ENCODE measurements at regions not wholly inside any gene's neighbourhood (a gene's known extent, or its start where the extent isn't known, plus 50 kb on each side); places are given as distances from the start of the nearest gene placed in this dataset.
"Not testable (repeated sequence)": the region's sequence is repeated elsewhere in the genome, so short reads cannot be mapped to it uniquely, and the experiment has no call there.

DNA sequence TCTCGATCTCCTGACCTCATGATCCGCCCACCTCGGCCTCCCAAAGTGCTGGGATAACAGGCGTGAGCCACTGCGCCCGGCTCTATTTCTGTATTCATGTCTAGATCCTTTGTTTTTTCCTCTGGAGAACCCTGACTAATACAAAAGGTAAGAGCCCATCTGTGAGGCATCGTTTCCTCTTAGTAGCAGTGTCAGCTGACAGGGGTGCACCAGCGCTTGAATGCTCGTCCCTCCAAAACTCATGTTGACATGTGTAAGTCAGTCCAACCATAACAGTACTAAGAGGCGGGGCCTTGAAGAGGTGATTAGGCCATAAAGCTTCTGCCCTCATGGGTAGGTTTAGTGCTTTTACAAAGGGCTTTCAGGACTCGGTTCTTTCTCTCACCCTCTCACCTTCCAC is 470.1 kb upstream of the B3GAT1 start:
- DNase-seq (ENCODE audit: low spot score) (no peak), FAIRE-seq (no peak)

DNA sequence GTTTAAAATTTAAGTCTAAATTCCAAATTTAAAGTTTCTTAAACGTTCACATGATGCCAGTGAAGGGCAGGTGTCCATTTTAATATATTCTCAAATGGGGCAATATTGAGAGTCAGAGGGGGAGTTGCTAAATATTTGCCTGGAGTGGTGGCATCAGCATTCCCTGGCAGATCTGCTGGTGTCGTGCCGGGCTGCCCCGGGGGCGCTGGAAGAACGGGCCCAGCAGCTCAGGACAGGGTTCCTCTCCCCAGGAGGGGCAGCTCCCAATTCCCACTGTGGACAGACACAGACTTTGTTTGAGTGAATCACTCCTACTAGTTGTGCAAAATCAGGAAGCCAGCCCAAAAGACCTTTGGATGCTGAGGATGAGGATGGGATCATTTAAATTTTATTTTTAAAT is 468.7 kb upstream of the B3GAT1 start:
- FAIRE-seq (no peak), DNase-seq (ENCODE audit: low spot score) (no peak)

DNA sequence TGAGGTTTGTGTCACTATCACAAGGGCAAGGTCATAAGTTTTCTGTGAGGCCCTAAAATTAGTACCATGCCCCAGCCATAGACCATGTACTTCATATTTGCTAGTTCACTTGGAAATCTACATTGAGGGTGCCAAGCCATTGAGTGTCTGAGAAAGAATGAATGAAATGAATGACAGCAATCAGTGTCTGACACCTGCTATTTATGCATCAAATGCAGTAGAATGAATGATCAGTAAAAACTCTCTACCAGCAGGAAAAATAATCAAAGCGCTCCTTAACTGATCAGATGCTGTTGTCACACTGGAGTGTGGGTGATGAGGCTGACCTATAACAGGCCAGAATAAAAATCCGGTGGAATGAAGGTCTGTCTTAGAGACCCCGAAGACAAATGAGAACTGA is 467.9 kb upstream of the B3GAT1 start:
- no peak for DNase-seq (ENCODE audit: low spot score)
- no peak for FAIRE-seq

DNA sequence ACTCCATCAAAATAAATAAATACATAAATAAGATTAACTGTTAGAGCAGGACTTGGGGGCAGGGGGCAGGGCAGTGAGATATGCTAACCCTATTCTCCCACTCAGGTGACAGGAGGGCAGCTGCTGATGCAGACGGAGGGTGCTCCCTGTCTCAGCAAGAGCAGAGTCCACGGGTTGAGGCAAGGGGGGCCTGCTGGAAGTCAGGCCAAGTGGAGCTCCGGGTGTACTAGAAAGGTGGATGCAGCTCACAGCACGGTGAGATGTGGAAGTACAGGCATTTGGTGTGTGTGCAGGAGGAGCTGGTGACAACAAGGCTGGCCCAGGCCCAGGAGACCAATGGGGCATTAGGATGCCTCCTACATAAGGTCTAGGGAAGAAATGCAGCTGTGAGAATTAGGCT is 467.3 kb upstream of the B3GAT1 start:
- FAIRE-seq = no peak
- no peak for DNase-seq (ENCODE audit: low spot score)

DNA sequence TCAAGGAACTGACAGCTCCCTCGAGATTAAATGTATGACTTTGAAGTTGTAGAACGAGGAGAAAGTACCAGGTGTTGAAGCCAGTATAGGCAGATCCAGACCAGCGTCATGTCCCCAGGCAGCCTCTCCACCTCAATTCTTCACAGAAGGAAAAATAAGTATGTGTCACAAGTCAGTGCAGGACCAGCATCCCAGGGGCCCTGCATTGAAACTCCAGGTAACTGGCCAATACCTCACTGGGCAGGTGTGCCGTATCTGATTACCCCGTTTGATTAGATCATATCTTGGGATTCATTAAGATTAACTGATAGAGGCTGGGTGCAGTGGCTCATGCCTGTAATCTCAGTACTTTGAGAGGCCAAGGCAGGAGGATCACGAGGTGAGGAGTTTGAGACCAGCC is 466.7 kb upstream of the B3GAT1 start:
- FAIRE-seq (no peak), DNase-seq (ENCODE audit: low spot score) (no peak)

DNA sequence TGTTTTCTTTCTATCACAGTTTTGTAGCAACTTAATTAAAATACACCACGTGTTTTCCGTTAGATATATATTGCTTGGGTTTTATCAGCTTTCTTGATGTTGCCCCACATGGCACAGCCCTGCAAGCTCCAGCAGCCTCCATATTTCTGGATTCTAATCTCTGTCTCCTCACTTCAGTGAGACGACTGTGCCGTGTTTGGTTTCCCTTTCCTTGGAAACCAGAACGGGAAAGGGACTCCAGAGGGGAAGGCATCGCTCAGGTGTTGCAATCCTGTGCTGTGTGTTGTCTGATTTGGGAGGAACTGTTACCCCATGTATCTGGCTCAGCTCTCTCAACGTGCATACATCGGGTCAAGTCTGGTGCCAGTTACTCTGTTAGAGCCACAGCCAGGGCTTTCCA is 464.2 kb upstream of the B3GAT1 start:
- no peak for FAIRE-seq
- DNase-seq (ENCODE audit: low spot score) = no peak

DNA sequence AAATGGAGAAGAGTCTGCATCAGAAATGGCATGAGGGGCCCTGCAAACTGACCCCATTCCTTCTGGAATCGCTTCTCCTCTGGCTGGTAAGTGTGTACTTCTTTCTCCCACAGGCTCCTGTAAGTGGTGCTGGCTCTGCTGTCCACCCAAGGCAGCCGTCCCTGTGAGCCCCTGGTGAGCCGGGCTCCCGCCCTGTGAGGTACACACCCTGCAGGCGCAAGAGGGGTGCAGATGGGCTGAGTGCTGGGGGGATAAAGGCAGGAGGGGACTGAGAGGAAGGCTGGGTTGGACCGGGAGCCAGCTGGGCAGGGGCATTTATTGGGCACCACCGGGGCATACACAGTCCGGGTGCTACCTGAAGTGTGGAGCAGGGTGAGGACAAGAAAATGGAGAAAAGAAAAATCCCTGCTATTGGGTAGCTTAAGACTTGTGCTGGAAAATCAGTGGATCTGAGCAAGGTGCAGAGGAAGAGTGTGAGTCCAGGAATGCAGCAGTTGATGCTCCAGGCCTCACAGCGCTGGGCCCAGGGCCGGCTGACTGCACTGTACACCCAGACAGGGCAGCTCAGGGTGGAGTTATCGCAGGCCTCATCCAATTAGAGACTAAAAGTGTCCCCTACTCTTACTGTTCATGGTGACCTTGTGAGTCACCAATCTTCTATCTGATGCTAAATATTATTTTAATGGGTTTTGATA is 455.1 kb upstream of the B3GAT1 start:
- FAIRE-seq = no peak
- no peak for DNase-seq (ENCODE audit: low spot score)

DNA sequence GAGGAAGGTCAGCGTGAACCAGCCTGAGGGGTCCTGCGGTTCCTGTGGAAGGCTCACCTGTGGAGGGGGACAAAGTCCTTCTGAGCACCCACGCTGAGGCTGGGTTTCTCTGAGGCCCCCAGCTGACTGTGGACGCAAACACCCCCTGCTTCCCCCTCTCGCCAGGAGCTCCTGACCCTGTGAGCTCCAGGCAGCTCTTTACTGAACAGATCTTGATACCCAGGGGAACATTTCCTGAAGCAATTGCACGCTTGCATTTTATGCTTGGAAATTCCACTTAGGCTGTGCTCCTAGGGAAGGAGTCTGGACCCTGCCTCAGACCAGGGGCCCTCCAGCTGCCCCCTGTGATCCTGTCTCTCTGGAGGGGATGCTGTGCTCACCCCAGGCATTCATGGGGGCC is 454.2 kb upstream of the B3GAT1 start:
- FAIRE-seq (no peak), DNase-seq (ENCODE audit: low spot score) (no peak)

DNA sequence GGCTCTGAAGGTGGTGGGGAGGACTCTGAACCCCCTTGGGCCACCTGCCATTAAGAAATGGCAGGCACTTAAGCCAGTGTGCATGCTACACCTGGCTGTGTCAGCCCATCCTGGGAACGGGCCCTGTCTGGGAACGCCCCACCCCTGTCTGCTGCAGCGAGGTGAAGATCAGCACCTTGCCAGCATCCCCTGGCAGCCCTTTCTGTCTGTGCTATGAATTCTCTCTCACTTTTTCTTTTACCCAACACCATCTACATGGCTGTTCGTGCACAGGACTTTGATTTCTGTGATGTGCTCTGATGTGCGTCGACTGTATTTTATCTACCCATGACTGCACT is 452.9 kb upstream of the B3GAT1 start:
- DNase-seq (ENCODE audit: low spot score) = no peak
- FAIRE-seq = no peak

DNA sequence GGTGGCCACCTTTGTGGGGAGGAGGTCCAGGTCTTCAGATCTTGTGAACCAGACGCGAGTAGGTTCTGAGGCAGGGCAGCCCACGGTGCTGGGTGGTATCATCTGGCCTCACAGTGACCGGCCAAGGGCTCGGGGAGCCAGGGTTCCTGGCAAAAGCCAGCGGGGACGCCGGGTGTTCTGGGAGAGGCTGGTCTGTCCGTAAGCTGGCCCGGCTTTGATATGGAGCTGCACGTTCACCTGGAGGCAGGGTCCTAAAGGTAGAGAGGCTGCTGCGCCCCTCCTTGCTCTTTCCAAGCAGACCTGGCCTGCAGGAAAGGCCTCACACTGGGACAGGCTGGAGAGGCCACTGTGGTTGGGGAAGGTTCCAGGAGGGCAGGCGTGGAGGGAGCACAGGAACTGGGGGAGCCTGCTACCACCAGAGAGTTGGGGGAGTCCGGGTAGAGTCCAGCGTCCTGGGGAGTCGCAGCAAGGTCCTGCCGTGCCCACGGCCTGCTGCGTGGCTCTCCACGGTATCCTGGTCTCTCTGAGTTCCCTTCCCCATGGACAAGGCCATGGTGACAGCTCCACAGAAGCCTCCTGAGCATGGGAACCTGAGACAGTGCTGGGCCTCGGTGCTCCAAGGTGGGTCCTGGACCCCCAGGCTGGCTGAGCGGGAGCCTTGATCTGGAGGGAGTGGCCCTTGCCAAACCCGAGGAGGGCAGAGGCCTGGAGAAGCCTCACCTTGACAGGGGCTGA is 452.4 kb upstream of the B3GAT1 start:
- DNase-seq (ENCODE audit: low spot score) (no peak), FAIRE-seq (no peak)

DNA sequence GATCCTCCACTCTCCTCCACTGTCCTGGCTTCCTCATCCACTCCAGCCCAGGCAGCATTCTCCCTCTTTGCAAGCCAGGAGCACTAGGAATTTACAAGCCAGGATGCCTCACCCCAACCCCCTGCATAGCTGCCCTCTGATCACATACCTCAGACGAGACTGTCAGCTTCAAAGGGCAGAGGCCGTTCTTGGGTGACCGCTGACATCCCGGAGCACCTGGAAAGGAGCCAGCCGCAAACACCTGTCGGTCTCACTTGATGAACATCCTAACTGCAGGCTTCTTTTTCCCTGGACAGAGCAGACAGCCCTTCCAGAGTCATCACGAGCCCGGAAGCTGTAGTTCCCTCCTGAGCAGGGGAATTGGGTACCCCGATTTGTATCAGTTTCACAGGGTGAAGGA is 451.3 kb upstream of the B3GAT1 start:
- no peak for DNase-seq (ENCODE audit: low spot score)
- FAIRE-seq = no peak

DNA sequence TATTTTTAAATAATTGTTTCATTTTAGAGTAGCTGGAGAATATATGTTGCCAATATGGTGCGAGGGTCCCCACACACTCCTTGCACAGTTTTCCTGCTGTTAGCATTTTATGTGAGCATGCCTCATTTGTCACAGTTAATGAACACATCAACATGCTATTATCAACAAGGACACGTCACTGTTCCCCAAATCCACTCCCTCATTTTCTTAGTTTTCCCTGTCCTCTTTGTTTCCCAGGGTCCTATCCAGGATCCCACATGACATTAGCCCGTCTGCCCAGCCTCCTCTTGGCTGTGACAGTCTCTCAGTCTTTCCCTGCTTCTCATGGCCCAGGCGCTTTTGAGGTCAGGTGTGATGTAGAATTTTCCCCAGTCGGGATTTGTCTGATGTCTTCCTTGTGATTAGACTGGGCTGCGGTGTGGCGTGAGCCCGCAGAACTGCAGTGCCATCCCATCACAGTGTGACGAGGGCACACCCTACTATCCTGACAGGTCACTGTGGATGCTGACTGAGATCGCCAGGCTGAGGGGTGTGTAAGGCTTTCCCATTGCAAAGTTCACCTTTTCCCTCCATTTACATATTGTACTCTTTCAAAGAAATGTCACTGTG is 450.6 kb upstream of the B3GAT1 start:
- DNase-seq (ENCODE audit: low spot score) (no peak), FAIRE-seq (no peak)

DNA sequence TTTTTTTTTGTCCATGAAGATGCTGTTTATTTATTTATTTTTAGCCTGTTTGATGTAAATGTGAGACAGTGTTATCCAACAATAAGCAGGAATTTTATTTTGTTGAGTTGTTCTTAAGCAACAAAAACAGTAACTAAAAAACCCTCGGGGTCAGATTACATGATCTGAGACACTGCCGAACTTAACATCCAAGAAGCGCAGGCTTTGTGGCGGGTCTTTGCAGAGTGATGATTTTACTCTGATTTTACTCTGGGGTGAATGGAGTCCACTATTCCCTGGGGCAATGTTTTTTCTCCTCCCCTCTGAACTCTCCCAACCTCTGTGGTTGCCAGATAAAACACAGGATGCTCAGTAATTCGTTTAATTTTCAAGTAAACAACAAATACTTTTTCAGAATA is 450.1 kb upstream of the B3GAT1 start:
- DNase-seq (ENCODE audit: low spot score) (no peak), FAIRE-seq (no peak)

DNA sequence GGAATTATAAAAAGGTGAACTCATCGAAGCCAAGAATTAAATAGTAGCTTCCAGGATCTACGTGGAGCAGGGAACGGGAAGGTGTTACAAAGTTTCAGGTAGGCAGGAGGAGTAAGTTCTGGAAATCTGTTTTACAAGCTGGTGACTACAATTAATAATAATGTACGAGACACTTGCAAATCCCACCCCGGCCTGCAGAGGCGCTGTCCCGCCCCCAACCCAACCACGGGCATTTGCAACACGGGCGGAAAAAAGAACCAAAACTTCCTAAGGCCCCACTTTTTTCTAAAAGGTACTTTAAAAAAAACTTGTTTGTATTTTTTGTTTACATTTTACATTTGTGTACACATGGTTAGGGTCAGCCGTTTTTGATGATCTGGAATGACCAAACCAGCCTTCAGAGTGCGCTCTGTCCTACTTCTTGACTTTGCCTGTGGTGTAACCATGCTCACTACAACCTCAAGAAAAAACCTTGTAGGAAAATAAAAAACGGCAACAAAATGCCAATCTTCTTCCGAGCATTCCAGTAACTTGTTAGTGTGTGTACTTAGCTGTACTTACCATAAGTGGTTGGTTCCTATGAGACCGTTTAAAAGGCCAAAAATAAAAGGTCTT is 449.6 kb upstream of the B3GAT1 start:
- no peak for FAIRE-seq

DNA sequence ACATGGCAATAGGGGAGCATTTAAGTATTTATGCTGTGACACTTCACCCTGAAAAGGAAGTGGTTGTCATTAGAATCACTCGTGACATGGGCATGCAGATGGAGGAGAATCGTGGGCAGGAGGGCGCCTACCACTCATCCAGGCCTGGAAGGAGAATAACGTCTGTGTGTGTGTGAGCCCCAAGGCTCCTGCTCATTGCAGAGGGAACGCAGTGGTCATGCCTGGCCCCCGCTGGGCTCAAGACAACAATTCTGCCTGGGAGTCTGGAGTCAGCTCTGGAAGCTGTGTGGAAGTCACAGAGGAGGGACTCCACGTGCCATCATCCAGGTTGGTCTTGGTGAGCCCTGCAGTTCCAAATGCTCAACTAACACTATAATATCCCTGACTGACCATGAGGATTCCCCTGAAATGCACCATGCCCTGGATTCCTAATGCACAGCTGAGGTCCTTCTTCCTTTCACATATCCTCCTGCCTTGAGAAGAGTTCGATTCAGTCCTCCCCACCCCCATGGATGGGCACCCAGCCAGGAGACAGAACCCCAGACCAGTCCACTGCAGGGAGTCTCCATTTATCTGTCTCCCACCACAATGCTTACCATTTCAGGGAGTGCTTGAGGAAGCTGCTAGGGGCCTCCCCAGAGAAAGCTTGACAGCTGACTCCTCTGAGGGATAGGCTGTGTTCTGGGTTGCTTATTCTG is 446.9 kb upstream of the B3GAT1 start:
- DNase-seq (ENCODE audit: low spot score) (no peak), FAIRE-seq (no peak)

More for the DNA sequence above, 449.6 kb upstream of the B3GAT1 start:
- DNase-seq (ENCODE audit: low spot score) = no peak

DNA sequence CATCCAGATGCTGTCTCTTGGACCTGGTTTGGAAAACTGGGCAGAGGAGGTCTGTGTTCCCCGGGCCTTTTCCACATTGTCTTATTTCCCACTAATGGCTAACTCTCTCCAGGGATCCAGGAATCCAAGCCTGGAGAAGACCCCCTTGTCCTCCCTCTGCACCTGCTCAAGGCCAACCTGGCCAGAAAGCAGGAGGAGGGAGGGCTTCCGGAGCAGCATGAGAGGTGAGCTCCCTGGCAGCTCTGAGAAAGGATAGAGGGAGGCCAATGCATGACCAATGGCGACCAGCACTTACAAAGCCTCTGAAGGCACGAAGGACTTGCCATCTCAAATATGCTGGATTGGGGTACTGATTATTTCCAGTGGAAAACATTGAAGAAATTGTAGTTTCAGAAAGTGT is 445.0 kb upstream of the B3GAT1 start:
- no peak for DNase-seq (ENCODE audit: low spot score)
- no peak for FAIRE-seq

DNA sequence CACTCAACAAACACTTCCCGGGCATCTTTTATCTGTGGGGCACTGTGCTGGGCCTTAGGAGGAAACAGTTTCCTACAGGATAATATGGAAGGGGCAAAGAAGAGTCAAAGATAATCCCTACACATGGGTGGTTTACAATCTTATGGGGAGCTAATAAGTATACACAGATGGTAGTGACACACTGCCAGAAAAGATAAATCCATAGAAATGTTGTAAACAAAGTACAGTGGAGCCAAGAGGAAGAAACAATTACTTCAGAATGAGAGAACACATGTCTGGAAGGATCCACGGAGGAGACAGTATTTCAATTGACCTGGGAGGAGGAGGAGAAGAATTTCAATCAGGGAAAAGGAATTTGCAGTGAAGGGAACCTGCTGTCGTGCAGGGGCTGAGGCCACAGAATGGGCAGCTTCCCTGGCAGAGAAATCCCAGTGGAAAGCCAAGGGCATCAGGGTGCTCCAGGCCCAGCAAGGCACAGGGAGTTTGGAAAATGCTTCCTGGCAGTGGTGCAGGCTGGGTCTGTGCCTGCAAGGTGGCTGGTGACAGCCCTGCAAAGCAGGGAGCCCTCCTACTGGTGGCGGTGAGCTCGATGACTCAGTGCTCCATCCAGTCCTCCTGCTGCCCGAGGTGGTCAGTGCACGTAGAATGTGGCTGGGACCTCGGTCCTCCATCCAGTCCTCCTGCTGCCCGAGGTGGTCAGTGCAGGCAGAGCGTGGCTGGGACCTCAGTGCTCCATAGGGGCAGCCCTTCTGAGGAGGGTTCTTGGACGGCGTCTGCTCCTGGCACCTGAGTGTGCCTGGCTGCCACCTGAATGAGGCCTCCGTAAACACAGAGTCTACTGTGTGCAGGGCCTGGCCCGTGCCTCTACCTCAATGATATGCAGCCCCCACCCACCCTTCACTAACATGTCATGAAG is 444.3 kb upstream of the B3GAT1 start:
- no peak for DNase-seq (ENCODE audit: low spot score)
- FAIRE-seq = no peak

DNA sequence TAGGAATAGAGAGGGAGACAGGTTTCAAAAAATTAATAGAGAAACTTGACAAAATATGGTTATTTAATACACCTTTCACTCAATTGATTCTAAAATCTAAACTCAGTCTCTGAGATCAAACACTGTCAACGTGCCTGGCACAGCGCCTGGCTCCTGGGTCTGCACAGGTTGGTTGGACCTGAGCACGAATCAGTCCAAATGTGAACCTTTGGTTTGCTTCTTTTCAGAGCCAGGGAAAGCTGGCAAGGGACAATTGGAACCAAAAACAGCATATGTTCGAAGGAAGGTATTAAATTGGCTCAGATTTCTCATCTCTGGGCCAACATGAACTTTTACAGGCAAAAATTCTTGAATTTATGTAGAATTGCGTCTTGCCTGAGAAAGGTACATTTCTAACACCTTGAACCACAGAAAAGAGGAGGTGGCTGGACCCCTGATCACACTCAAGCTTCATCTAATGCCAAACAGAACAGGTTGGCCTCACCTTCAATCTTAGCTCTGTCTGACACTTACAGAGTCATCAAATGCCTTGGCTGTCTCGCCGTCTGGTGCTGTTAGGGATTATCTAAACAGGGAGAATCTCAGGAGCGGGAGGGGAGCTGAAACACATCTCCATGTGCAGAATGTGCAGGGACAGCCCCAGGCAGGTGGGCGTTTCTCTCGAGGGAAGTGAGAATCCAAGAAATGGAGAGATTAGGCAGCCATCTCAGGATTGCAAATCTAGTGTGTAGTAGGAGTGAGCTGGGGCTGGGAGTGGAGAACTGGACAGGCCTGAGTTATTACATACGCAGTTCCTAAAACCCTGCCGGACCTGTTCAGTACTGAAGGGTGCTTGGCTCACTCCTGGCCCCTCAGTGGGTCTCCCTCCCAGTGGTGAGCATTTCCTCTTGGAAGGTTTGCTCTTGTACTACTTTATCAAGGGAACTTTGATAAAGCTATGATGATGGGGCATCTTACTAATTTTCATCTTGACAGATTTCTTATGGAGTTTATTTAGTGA is 442.2 kb upstream of the B3GAT1 start:
- no peak for DNase-seq (ENCODE audit: low spot score)
- no peak for FAIRE-seq

DNA sequence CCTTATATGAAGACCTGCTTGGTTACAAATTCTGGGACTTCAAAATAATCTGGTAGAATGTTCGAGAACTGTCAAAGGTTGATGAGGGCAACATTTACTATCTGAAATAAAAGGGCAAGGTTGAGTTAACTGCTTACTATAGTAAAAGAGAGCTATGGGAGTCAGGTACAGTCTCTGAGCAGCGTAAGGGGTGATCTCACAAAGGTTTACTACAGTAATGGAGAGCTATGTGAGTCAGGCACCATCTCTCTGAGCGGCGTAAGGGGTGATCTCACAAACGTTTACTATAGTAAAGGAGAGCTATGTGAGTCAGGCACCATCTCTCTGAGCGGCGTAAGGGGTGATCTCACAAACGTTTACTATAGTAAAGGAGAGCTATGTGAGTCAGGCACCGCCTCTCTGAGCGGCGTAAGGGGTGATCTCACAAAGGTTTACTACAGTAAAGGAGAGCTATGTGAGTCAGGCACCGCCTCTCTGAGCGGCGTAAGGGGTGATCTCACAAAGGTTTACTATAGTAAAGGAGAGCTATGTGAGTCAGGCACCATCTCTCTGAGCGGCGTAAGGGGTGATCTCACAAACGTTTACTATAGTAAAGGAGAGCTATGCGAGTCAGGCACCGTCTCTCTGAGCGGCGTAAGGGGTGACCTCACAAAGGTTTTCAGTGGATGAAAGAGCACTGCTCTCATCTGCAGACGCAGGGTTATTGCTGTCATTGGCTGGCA is 439.6 kb upstream of the B3GAT1 start:
- not testable (repeated sequence) for FAIRE-seq

More for the DNA sequence above, 439.6 kb upstream of the B3GAT1 start:
- not testable (repeated sequence) for DNase-seq (ENCODE audit: low spot score)
